NCI-H2107 treated with DMSO at 0.1 percent for 48 hours (cell line): ENCODE measurements at regions not wholly inside any gene's neighbourhood (a gene's known extent, or its start where the extent isn't known, plus 50 kb on each side); places are given as distances from the start of the nearest gene placed in this dataset.
"Not testable (repeated sequence)": the region's sequence is repeated elsewhere in the genome, so short reads cannot be mapped to it uniquely, and the experiment has no call there.

Experiments
- DNase-seq: peaks from one replicate; lab custom pipeline; 2025; ENCODE audit not compliant: unreplicated experiment; lab: John Stamatoyannopoulos, UW

GRCh38 chr20:26134606-26135005 lies 438.0 kb upstream of the ZNF337 start:
- DNase-seq: no peak

GRCh38 chr20:26133794-26134193 lies 437.1 kb upstream of the ZNF337 start:
- DNase-seq: not testable (repeated sequence)

GRCh38 chr20:26120920-26121319 lies 424.3 kb upstream of the ZNF337 start:
- DNase-seq: not testable (repeated sequence)

GRCh38 chr20:26094498-26094897 lies 397.8 kb upstream of the ZNF337 start:
- not testable (repeated sequence) for DNase-seq

GRCh38 chr20:26091921-26092320 lies 395.3 kb upstream of the ZNF337 start:
- not testable (repeated sequence) for DNase-seq

GRCh38 chr20:26086195-26086594 lies 389.5 kb upstream of the ZNF337 start:
- DNase-seq: not testable (repeated sequence)

- DNase-seq: not testable (repeated sequence)
Observed at GRCh38 chr20:26073972-26074371, 377.3 kb upstream of the ZNF337 start.

- not testable (repeated sequence) for DNase-seq
Observed at GRCh38 chr20:26059324-26059723, 362.7 kb upstream of the ZNF337 start.

- not testable (repeated sequence) for DNase-seq
Observed at GRCh38 chr20:26058446-26058845, 361.8 kb upstream of the ZNF337 start.

- not testable (repeated sequence) for DNase-seq
Observed at GRCh38 chr20:26057135-26057752, 360.6 kb upstream of the ZNF337 start.

GRCh38 chr20:26025792-26026191 lies 329.1 kb upstream of the ZNF337 start:
- not testable (repeated sequence) for DNase-seq

GRCh38 chr20:26010942-26011276 lies 314.3 kb upstream of the ZNF337 start:
- not testable (repeated sequence) for DNase-seq

GRCh38 chr20:26010224-26010941 lies 313.7 kb upstream of the ZNF337 start:
- DNase-seq: not testable (repeated sequence)

GRCh38 chr20:26009402-26010223 lies 313.0 kb upstream of the ZNF337 start:
- not testable (repeated sequence) for DNase-seq

- DNase-seq: not testable (repeated sequence)
Observed at GRCh38 chr20:26008026-26008425, 311.4 kb upstream of the ZNF337 start.

GRCh38 chr20:26006164-26006563 lies 309.5 kb upstream of the ZNF337 start:
- DNase-seq: not testable (repeated sequence)

GRCh38 chr20:26003959-26004358 lies 307.3 kb upstream of the ZNF337 start:
- not testable (repeated sequence) for DNase-seq

- not testable (repeated sequence) for DNase-seq
Observed at GRCh38 chr20:25997367-25998038, 300.9 kb upstream of the ZNF337 start.

GRCh38 chr20:25992146-25992545 lies 295.5 kb upstream of the ZNF337 start:
- DNase-seq: no peak

GRCh38 chr20:25991756-25992130 lies 295.1 kb upstream of the ZNF337 start:
- no peak for DNase-seq
